ENCODE measurements at regions not wholly inside any gene's neighbourhood (a gene's known extent, or its start where the extent isn't known, plus 50 kb on each side); places are given as distances from the start of the nearest gene placed in this dataset.

DNA sequence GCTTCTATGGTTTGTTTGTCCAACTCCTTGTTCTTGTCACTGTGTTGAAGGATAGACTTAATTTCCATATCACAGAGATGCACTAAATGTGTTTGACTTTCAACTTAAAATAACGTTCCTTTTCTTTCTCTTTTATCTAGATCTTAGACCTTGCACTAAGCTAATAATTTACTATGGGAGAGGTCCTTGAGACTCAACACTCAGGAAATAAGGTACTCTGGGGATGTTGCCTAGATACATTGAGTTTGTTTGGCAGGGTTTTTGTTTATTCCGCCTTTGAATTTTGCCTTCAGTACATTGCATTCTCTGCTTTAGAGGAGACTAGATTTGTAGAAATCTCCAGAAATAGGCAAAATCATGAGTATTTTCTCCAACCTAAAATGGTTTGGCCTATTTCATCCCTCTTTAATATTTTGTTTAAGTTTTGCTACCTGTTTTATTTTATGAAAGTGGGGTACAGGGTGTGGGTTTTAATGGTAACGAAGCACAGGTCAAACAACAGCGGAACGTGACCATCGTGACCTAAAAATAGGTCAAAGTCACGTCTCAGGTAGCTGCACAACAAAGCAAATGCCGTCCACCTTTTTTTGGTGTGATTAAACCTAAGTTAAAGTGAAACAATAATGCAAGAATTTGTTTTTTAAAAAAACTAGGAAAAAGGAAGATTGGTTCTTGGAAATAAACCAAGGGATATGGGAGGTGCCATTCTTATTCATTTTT lies 115.3 kb upstream of the CPSF6 start:
- DNase-seq (no peak), ATAC-seq (replicated peaks in 1 of 4) (no peak)
- H3K4me3 ChIP-seq (ENCODE audit: control insufficient read depth in 1 of 2, extremely low read depth in 1 of 2, low read length in 1 of 2): no peak overlapping the region
- no peaks in the 10 kb centered on the region for H3K4me1 ChIP-seq (ENCODE audit: control insufficient read depth in 1 of 2, extremely low read depth in 1 of 2, insufficient read depth in 2 of 2, low read length in 2 of 2)
- H3K27ac Mint-ChIP-seq: no peak overlapping the region
- peaks cover 0 to 5% of the 10 kb centered on the region in 2 experiments for H3K27me3 ChIP-seq (replicated peaks in 1 of 2; ENCODE audit: control insufficient read depth in 2 of 2, extremely low read depth in 1 of 2, insufficient read depth in 2 of 2, low read length in 1 of 2)
- no peak overlapping the region for H3K4me3 Mint-ChIP-seq
- no peaks in the 10 kb centered on the region for H3K4me1 Mint-ChIP-seq
- no peaks in the 10 kb centered on the region for H3K9me3 ChIP-seq
- H3K27me3 Mint-ChIP-seq: peaks cover 3 to 4% of the 10 kb centered on the region in 2 donors
- ChIA-PET CTCF (no interaction called here), POLR2A (no interaction called here)
- 100% methylated on average over 1 of the region's 8 CpGs for WGBS (ENCODE audit: insufficient coverage)
- no peak overlapping the region for H3K27ac ChIP-seq (ENCODE audit: low read length)
- H3K36me3 ChIP-seq (ENCODE audit: control insufficient read depth in 2 of 2, extremely low read depth in 1 of 2, insufficient read depth in 1 of 2, low read length in 1 of 2): no peaks in the 10 kb centered on the region
- no peaks in the 10 kb centered on the region for H3K36me3 Mint-ChIP-seq
- no peaks in the 10 kb centered on the region for H3K9me3 Mint-ChIP-seq

GRCh38 chr12:69129017-69129416 lies 110.4 kb upstream of the CPSF6 start:
- Mint-ChIP-seq H3K27ac (no peak overlapping the region), H3K4me1 (no peaks in the 10 kb centered on the region), H3K36me3 (no peaks in the 10 kb centered on the region), H3K4me3 (no peak overlapping the region), H3K9me3 (no peaks in the 10 kb centered on the region), H3K27me3 (peaks cover 0 to 2% of the 10 kb centered on the region in 2 donors)
- Histone ChIP-seq H3K4me3 (ENCODE audit: control insufficient read depth in 1 of 2, extremely low read depth in 1 of 2, low read length in 1 of 2) (no peak overlapping the region), H3K27ac (ENCODE audit: low read length) (no peak overlapping the region), H3K27me3 (replicated peaks in 1 of 2; ENCODE audit: control insufficient read depth in 2 of 2, extremely low read depth in 1 of 2, insufficient read depth in 2 of 2, low read length in 1 of 2) (peaks cover 0 to 2% of the 10 kb centered on the region in 2 experiments), H3K36me3 (ENCODE audit: control insufficient read depth in 2 of 2, extremely low read depth in 1 of 2, insufficient read depth in 1 of 2, low read length in 1 of 2) (no peaks in the 10 kb centered on the region), H3K9me3 (no peaks in the 10 kb centered on the region), H3K4me1 (ENCODE audit: control insufficient read depth in 1 of 2, extremely low read depth in 1 of 2, insufficient read depth in 2 of 2, low read length in 2 of 2) (no peaks in the 10 kb centered on the region)
- WGBS (ENCODE audit: insufficient coverage): no CpG with 5 or more reads among the region's 1 CpG
- ChIA-PET POLR2A (no interaction called here), CTCF (interaction anchor here in 1 of 2 donors (0.5 kb wide), 1 partner anchor 12 kb away, joined by 5 read pairs; no protein-coding TSS in a partner anchor)
- no peak for ATAC-seq (replicated peaks in 1 of 4)
- no peak for DNase-seq

DNA sequence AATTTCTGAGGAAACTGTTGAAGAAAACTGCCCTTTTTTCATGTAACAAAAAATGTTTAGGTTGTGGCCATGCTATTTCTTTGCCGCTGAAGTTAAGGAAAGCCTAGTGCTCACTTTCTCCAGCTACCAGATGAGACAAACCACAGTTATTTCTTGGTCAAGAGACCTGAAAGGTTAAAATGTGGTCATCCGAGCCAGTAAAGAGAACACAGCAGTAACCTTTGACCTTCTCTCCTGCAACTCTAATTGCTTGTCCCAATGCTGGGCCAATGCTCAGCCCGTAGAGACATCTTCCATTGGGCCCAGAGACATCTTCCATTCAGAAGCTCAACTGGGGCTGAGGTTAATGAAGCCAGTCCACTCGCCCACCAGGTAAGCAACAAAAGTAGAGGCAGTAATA lies 109.8 kb upstream of the CPSF6 start:
- H3K4me3 Mint-ChIP-seq: no peak overlapping the region
- no peaks in the 10 kb centered on the region for H3K9me3 ChIP-seq
- ATAC-seq (replicated peaks in 1 of 4) (no peak), DNase-seq (no peak)
- peaks cover 0 to 6% of the 10 kb centered on the region in 2 experiments for H3K27me3 ChIP-seq (replicated peaks in 1 of 2; ENCODE audit: control insufficient read depth in 2 of 2, extremely low read depth in 1 of 2, insufficient read depth in 2 of 2, low read length in 1 of 2)
- no peaks in the 10 kb centered on the region for H3K36me3 Mint-ChIP-seq
- no peaks in the 10 kb centered on the region for H3K4me1 ChIP-seq (ENCODE audit: control insufficient read depth in 1 of 2, extremely low read depth in 1 of 2, insufficient read depth in 2 of 2, low read length in 2 of 2)
- no peak overlapping the region for H3K27ac ChIP-seq (ENCODE audit: low read length)
- POLR2A ChIA-PET: no interaction called here
- peaks cover 2 to 3% of the 10 kb centered on the region in 2 donors for H3K27me3 Mint-ChIP-seq
- H3K4me3 ChIP-seq (ENCODE audit: control insufficient read depth in 1 of 2, extremely low read depth in 1 of 2, low read length in 1 of 2): no peak overlapping the region
- CTCF ChIA-PET: interaction anchor here in 1 of 2 donors (0.5 kb wide), 1 partner anchor 13 kb away, joined by 5 read pairs; no protein-coding TSS in a partner anchor
- H3K9me3 Mint-ChIP-seq: no peaks in the 10 kb centered on the region
- WGBS (ENCODE audit: insufficient coverage): 94% methylated on average over 3 of the region's 4 CpGs
- no peak overlapping the region for H3K27ac Mint-ChIP-seq
- H3K36me3 ChIP-seq (ENCODE audit: control insufficient read depth in 2 of 2, extremely low read depth in 1 of 2, insufficient read depth in 1 of 2, low read length in 1 of 2): no peaks in the 10 kb centered on the region
- no peaks in the 10 kb centered on the region for H3K4me1 Mint-ChIP-seq

DNA sequence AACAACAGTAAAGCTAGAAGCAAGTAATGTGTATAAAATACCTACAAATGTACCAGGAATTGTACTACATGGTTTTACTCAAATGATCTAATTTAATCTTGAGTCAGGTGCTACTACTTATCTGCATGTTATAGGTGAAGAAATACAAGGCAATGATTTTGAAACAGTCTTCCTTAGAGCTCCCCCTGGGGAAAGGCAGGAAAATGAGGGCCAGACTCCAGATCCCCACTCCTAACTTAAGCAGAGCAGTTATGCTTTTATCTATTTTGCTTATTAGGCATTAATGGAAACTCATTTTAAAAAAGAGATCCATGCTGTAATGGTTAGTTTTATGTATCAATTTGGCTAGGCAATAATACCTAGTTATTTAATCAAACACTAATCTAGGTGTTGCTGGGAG lies 109.3 kb upstream of the CPSF6 start:
- H3K27ac ChIP-seq (ENCODE audit: low read length): no peak overlapping the region
- ChIA-PET CTCF (interaction anchor here in 1 of 2 donors (0.6 kb wide), 1 partner anchor 846 kb away, joined by 6 read pairs; no protein-coding TSS in a partner anchor), POLR2A (no interaction called here)
- no peaks in the 10 kb centered on the region for H3K36me3 Mint-ChIP-seq
- H3K36me3 ChIP-seq (ENCODE audit: control insufficient read depth in 2 of 2, extremely low read depth in 1 of 2, insufficient read depth in 1 of 2, low read length in 1 of 2): no peaks in the 10 kb centered on the region
- H3K9me3 ChIP-seq: no peaks in the 10 kb centered on the region
- no peak overlapping the region for H3K4me3 Mint-ChIP-seq
- peaks cover 0 to 6% of the 10 kb centered on the region in 2 experiments for H3K27me3 ChIP-seq (replicated peaks in 1 of 2; ENCODE audit: control insufficient read depth in 2 of 2, extremely low read depth in 1 of 2, insufficient read depth in 2 of 2, low read length in 1 of 2)
- ATAC-seq (replicated peaks in 1 of 4) (no peak), DNase-seq (no peak)
- H3K27me3 Mint-ChIP-seq: peaks cover 2 to 4% of the 10 kb centered on the region in 2 donors
- no peaks in the 10 kb centered on the region for H3K4me1 ChIP-seq (ENCODE audit: control insufficient read depth in 1 of 2, extremely low read depth in 1 of 2, insufficient read depth in 2 of 2, low read length in 2 of 2)
- H3K4me3 ChIP-seq (ENCODE audit: control insufficient read depth in 1 of 2, extremely low read depth in 1 of 2, low read length in 1 of 2): no peak overlapping the region
- H3K4me1 Mint-ChIP-seq: no peaks in the 10 kb centered on the region
- H3K27ac Mint-ChIP-seq: no peak overlapping the region
- H3K9me3 Mint-ChIP-seq: no peaks in the 10 kb centered on the region

- Mint-ChIP-seq H3K4me1 (no peaks in the 10 kb centered on the region), H3K27ac (no peak overlapping the region), H3K36me3 (no peaks in the 10 kb centered on the region), H3K27me3 (peaks cover 4% of the 10 kb centered on the region in 2 donors), H3K9me3 (no peaks in the 10 kb centered on the region), H3K4me3 (no peak overlapping the region)
- H3K36me3 ChIP-seq (ENCODE audit: control insufficient read depth in 2 of 2, extremely low read depth in 1 of 2, insufficient read depth in 1 of 2, low read length in 1 of 2): no peaks in the 10 kb centered on the region
- WGBS (ENCODE audit: insufficient coverage): no CpG with 5 or more reads among the region's 1 CpG
- POLR2A ChIA-PET: no interaction called here
- H3K9me3 ChIP-seq: no peaks in the 10 kb centered on the region
- ATAC-seq (replicated peaks in 1 of 4) (no peak), DNase-seq (no peak)
- H3K4me3 ChIP-seq (ENCODE audit: control insufficient read depth in 1 of 2, extremely low read depth in 1 of 2, low read length in 1 of 2): no peak overlapping the region
- H3K4me1 ChIP-seq (ENCODE audit: control insufficient read depth in 1 of 2, extremely low read depth in 1 of 2, insufficient read depth in 2 of 2, low read length in 2 of 2): no peaks in the 10 kb centered on the region
- CTCF ChIA-PET: no interaction called here
- peaks cover 0 to 6% of the 10 kb centered on the region in 2 experiments for H3K27me3 ChIP-seq (replicated peaks in 1 of 2; ENCODE audit: control insufficient read depth in 2 of 2, extremely low read depth in 1 of 2, insufficient read depth in 2 of 2, low read length in 1 of 2)
- H3K27ac ChIP-seq (ENCODE audit: low read length): no peak overlapping the region
Measured at GRCh38 chr12:69131077-69131476, 108.3 kb upstream of the CPSF6 start.

DNA sequence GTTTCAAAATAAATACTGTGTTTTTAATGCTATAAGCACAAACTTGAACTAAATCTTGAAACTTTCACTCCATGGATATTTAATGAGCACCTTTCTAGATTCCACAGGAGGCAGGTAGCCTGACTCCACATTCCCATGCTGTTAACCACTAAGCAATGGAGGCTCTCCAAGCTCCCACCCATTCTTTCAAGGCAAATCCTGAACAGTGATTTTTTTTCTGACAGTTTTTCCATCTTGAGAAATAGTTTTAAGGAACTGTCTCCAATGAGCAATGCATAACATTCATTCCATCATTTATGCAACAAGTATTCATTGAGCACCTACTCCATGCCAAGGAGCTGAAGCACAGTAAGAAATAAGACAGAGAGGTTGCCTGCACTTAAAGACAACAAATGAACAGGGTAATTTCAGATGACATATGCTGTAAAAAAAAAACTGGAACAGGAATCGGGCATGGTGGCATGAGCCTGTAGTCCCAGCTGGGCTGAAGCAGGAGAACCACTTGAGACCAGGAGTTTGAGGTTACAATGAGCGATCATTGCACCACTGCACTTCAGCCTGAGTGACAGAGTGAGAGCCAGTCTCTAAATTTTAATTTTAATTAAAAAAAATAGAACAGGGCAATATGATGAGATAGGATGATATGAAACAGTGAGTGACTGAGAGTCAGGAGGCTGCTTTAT lies 102.3 kb upstream of the CPSF6 start:
- Mint-ChIP-seq H3K36me3 (peaks cover 12% of the 10 kb centered on the region), H3K27me3 (peaks cover 14 to 16% of the 10 kb centered on the region in 2 donors), H3K4me3 (no peak overlapping the region), H3K4me1 (no peaks in the 10 kb centered on the region), H3K9me3 (peaks cover 0 to 27% (median 18%) of the 10 kb centered on the region in 3 donors), H3K27ac (no peak overlapping the region)
- Histone ChIP-seq H3K4me3 (ENCODE audit: control insufficient read depth in 1 of 2, extremely low read depth in 1 of 2, low read length in 1 of 2) (no peak overlapping the region), H3K36me3 (ENCODE audit: control insufficient read depth in 2 of 2, extremely low read depth in 1 of 2, insufficient read depth in 1 of 2, low read length in 1 of 2) (no peaks in the 10 kb centered on the region), H3K27ac (ENCODE audit: low read length) (no peak overlapping the region), H3K27me3 (replicated peaks in 1 of 2; ENCODE audit: control insufficient read depth in 2 of 2, extremely low read depth in 1 of 2, insufficient read depth in 2 of 2, low read length in 1 of 2) (peaks cover 0 to 5% of the 10 kb centered on the region in 2 experiments), H3K9me3 (no peaks in the 10 kb centered on the region), H3K4me1 (ENCODE audit: control insufficient read depth in 1 of 2, extremely low read depth in 1 of 2, insufficient read depth in 2 of 2, low read length in 2 of 2) (no peaks in the 10 kb centered on the region)
- ATAC-seq (replicated peaks in 1 of 4): no peak
- 89% methylated on average over 1 of the region's 2 CpGs for WGBS (ENCODE audit: insufficient coverage)
- ChIA-PET POLR2A (no interaction called here), CTCF (no interaction called here)
- DNase-seq: no peak

All from T-cell (primary cell).